Right atrium auricular region (tissue), 2 donors: ENCODE measurements at regions not wholly inside any gene's neighbourhood (a gene's known extent, or its start where the extent isn't known, plus 50 kb on each side); places are given as distances from the start of the nearest gene placed in this dataset.
"Not testable (repeated sequence)": the region's sequence is repeated elsewhere in the genome, so short reads cannot be mapped to it uniquely, and the experiment has no call there.

Source experiments
- DNase-seq: peaks from one replicate; pipeline ENCODE4 v3.0.0-alpha.2; 2019; ENCODE audit warnings: low spot score
- H3K27ac ChIP-seq, 2 donors: fragments of 200-600 bp; sonication (generic); 1 replicate in 1 of 2; 2 replicates in 1 of 2; pipeline ENCODE4 v1.5.1; 2016 to 2019
- H3K27me3 ChIP-seq, 2 donors: fragments of 200-600 bp; sonication (generic); one replicate each; pipeline versions ENCODE4 v1.5.1 to v1.6.0; 2017 to 2019
- H3K36me3 ChIP-seq: fragments of 200-600 bp; sonication (generic); one replicate; pipeline ENCODE4 v1.5.1; 2016
- H3K4me1 ChIP-seq, 2 donors: fragments of 200-600 bp; sonication (generic); one replicate each; pipeline versions ENCODE4 v1.5.1 to v1.6.0; 2017 to 2019
- H3K4me3 ChIP-seq, 2 donors: fragments of 200-600 bp; sonication (generic); 1 replicate in 1 of 2; 2 replicates in 1 of 2; pipeline ENCODE4 v1.5.1; 2017 to 2019; ENCODE audit warnings: mild to moderate bottlenecking in 1 of 2, moderate library complexity in 1 of 2
- H3K9me3 ChIP-seq, 2 donors: fragments of 200-600 bp; sonication (generic); one replicate each; pipeline ENCODE4 v1.5.1; 2019
- CTCF ChIP-seq, 2 donors: fragments of 200-600 bp; sonication (generic); IDR thresholded peaks; one replicate each; pipeline ENCODE4 v1.5.1; 2019; ENCODE audit warnings: antibody characterized with exemption in 2 of 2

DNA sequence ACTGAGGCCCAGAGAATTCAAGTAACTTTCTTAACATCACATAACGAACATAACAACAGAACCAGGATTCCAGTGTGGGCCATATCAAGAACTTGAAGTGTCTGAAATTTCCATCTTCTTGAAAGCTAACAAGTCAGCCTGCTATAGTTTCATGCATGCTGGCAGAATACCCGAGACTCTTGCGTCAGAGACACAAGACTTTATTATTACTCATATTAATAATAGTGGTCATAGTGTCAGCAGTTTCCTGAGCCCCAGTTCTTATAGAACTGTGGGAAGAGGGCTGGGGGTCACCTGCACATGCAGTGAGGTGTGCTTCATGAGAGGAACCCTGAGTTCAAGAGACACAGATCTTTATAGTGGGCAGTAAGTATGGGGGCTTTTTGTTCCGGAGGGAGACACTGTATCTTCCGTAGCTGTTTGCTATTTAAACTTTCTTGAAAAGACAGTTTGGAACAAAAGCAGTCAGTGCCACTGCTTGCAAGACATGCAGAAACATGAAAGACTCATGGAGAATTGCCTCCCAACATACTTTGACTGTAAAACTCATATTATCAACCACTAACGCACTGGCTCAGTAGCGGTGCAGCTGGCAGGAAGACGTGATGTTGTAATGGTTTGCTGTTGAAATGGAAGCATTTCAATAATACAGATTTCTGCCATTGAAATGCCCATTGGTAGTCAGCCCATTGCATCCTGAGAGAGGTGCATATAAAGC lies 339.2 kb downstream of the ADGRL2 start:
- no peak for TF ChIP-seq CTCF (IDR thresholded peaks at IDR 0.05)
- H3K27ac ChIP-seq = no peak overlapping the region

DNA sequence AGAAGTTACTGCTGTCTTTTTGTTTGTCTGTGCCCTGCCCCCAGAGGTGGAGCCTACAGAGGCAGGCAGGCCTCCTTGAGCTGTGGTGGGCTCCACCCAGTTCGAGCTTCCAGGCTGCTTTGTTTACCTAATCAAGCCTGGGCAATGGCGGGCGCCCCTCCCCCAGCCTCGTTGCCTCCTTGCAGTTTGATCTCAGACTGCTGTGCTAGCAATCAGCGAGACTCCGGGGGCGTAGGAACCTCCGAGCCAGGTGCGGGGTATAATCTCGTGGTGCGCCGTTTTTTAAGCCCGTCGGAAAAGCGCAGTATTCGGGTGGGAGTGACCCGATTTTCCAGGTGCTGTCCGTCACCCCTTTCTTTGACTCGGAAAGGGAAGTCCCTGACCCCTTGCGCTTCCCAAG lies 335.6 kb downstream of the ADGRL2 start:
- H3K27ac ChIP-seq, H3K36me3 ChIP-seq, H3K9me3 ChIP-seq, H3K4me3 ChIP-seq, H3K4me1 ChIP-seq, DNase-seq, H3K27me3 ChIP-seq: not testable (repeated sequence)

More for the DNA sequence above, 339.2 kb downstream of the ADGRL2 start:
- no peaks in the 10 kb centered on the region for H3K9me3 ChIP-seq
- no peak for DNase-seq
- no peaks in the 10 kb centered on the region for H3K4me1 ChIP-seq
- H3K27me3 ChIP-seq = no peaks in the 10 kb centered on the region
- H3K4me3 ChIP-seq = no peak overlapping the region
- no peaks in the 10 kb centered on the region for H3K36me3 ChIP-seq

GRCh38 chr1:82125866-82126265 lies 325.1 kb downstream of the ADGRL2 start:
- TF ChIP-seq CTCF (IDR thresholded peaks at IDR 0.05) = no peak
- H3K4me1 ChIP-seq = no peaks in the 10 kb centered on the region
- no peak for DNase-seq
- H3K36me3 ChIP-seq = no peaks in the 10 kb centered on the region
- H3K9me3 ChIP-seq = no peaks in the 10 kb centered on the region
- no peak overlapping the region for H3K4me3 ChIP-seq
- H3K27me3 ChIP-seq = no peaks in the 10 kb centered on the region
- no peak overlapping the region for H3K27ac ChIP-seq

GRCh38 chr1:82125119-82125518 lies 324.4 kb downstream of the ADGRL2 start:
- no peaks in the 10 kb centered on the region for H3K36me3 ChIP-seq
- H3K27ac ChIP-seq = no peak overlapping the region
- H3K4me1 ChIP-seq = no peaks in the 10 kb centered on the region
- TF ChIP-seq CTCF (IDR thresholded peaks at IDR 0.05) = no peak
- no peak for DNase-seq
- no peaks in the 10 kb centered on the region for H3K9me3 ChIP-seq
- no peak overlapping the region for H3K4me3 ChIP-seq
- no peaks in the 10 kb centered on the region for H3K27me3 ChIP-seq

DNA sequence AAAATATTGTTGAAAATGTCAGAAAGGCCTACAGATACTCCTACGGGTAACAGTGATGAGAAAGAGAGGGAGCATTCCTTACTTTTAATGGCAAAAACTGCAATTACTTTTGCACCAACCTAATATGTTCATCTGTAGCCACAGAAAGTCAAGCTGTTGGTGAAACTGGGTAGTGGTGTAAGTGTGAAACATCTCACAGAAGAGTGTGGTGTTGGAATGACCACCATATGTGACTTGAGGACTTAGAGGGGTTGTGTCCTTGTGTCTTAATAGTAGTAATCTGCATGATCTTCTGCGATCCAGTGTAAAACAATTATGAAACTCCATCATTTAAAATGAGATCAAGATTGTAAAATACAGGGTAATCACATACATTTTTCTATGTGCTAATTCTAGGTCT lies 320.7 kb downstream of the ADGRL2 start:
- no peaks in the 10 kb centered on the region for H3K36me3 ChIP-seq
- no peak overlapping the region for H3K4me3 ChIP-seq
- no peaks in the 10 kb centered on the region for H3K27me3 ChIP-seq
- DNase-seq = no peak
- no peak overlapping the region for H3K27ac ChIP-seq
- TF ChIP-seq CTCF (IDR thresholded peaks at IDR 0.05) = no peak
- no peaks in the 10 kb centered on the region for H3K9me3 ChIP-seq
- no peaks in the 10 kb centered on the region for H3K4me1 ChIP-seq

DNA sequence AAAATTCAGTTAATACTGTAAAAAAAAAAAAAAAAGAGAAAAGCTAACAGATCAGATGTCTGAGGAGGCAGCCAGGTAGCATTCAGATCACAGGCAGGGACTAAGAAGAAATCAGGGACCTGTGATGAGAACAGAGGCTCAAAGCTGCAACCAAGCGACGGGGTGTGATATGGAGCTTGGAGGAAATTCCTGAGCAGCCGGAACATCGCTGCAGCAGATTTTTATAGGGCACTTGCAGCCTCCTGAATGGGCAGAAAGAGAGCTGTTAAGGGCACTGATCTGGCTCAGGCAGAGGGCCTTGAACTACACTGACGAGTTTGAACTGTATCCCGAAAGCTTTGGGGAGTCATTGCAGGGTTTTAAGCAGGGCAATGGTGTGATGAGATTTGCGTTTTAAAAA lies 315.4 kb downstream of the ADGRL2 start:
- Histone ChIP-seq H3K4me3 (no peak overlapping the region), H3K4me1 (no peaks in the 10 kb centered on the region), H3K36me3 (no peaks in the 10 kb centered on the region), H3K27me3 (no peaks in the 10 kb centered on the region), H3K27ac (no peak overlapping the region), H3K9me3 (no peaks in the 10 kb centered on the region)
- no peak for TF ChIP-seq CTCF (IDR thresholded peaks at IDR 0.05)
- no peak for DNase-seq
